ENCODE measurements at regions not wholly inside any gene's neighbourhood (a gene's known extent, or its start where the extent isn't known, plus 50 kb on each side); places are given as distances from the start of the nearest gene placed in this dataset.

DNA sequence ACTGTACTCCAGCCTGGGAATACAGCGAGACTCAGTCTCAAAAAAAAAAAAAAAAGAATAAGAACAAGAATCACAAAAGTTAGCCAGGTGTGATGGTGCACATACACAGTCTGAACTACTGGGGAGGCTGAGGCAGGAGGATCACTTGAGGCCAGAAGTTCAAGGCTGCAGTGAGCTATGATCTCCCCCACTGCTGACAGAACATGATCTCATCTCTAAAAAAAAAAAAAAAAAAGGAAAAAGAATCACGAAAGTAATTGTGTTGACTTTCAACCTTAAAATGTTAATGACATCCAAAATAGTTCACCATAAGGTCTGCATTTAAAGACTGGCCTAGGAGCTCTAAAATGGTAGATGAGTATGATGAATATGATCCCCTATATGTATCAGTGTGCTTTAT, 68.0 kb upstream of the MAP4 start:
- Histone ChIP-seq H3K56ac (ENCODE audit: extremely low read depth, insufficient read depth, low read length) (no peak overlapping the region), H2AK5ac (ENCODE audit: low read depth, low read length) (no peak overlapping the region), H3K4me1 (ENCODE audit: control insufficient read depth, insufficient read depth, low read length) (peaks cover 8% of the 10 kb centered on the region), H2BK20ac (ENCODE audit: low read depth, low read length) (no peak overlapping the region), H3K4me2 (ENCODE audit: low read depth, low read length) (no peak overlapping the region), H3K27me3 (ENCODE audit: control insufficient read depth, insufficient read depth, low read length) (no peaks in the 10 kb centered on the region), H3K18ac (ENCODE audit: low read depth, low read length) (no peak overlapping the region), H3K4me3 (ENCODE audit: insufficient read depth, low read depth, low read length) (no peak overlapping the region), H3K27ac (ENCODE audit: insufficient read depth, low read length) (no peak overlapping the region), H2BK15ac (ENCODE audit: low read depth, low read length) (no peak overlapping the region), H3K9me3 (ENCODE audit: control insufficient read depth, insufficient read depth, low read length) (no peaks in the 10 kb centered on the region), H2AFZ (replicated peaks; ENCODE audit: low read length, poor library complexity) (no peak overlapping the region), H3K23ac (ENCODE audit: low read depth, low read length) (no peak overlapping the region), H4K8ac (ENCODE audit: low read depth in 2 of 2, low read length in 2 of 2) (no peak overlapping the region), H3K36me3 (ENCODE audit: control insufficient read depth, insufficient read depth, low read length) (peaks cover 7% of the 10 kb centered on the region; the same call in 1 of the 2 replicates), H3K79me1 (ENCODE audit: low read depth in 1 of 2, low read length in 2 of 2) (peaks cover 0 to 48% of the 10 kb centered on the region in 2 experiments; a peak in 3 of 4 replicates), H2BK120ac (ENCODE audit: low read depth, low read length) (no peak overlapping the region), H3K4ac (ENCODE audit: low read depth, low read length) (no peak overlapping the region), H2BK5ac (ENCODE audit: low read depth, low read length, poor library complexity, severe bottlenecking) (no peak overlapping the region), H2AK9ac (replicated peaks; ENCODE audit: low read depth, low read length, poor library complexity) (no peak overlapping the region), H4K5ac (ENCODE audit: low read depth, low read length) (no peak overlapping the region), H3K9me1 (ENCODE audit: insufficient read depth, low read length) (peaks cover 12% of the 10 kb centered on the region), H3K9ac (ENCODE audit: low read depth, low read length) (no peak overlapping the region), H4K91ac (ENCODE audit: insufficient read depth, low read depth, low read length) (no peak overlapping the region), H4K20me1 (ENCODE audit: insufficient read depth, low read length) (peaks cover 84% of the 10 kb centered on the region), H3K14ac (replicated peaks; ENCODE audit: low read depth, low read length) (no peak overlapping the region)
- no peak for TF ChIP-seq SMC3 (IDR thresholded peaks at IDR 0.05; ENCODE audit: low read depth, low read length)
- TF ChIP-seq, protein P1, sequence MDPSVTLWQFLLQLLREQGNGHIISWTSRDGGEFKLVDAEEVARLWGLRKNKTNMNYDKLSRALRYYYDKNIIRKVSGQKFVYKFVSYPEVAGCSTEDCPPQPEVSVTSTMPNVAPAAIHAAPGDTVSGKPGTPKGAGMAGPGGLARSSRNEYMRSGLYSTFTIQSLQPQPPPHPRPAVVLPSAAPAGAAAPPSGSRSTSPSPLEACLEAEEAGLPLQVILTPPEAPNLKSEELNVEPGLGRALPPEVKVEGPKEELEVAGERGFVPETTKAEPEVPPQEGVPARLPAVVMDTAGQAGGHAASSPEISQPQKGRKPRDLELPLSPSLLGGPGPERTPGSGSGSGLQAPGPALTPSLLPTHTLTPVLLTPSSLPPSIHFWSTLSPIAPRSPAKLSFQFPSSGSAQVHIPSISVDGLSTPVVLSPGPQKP (IDR thresholded peaks at IDR 0.05; ENCODE audit: borderline replicate concordance, low read depth, low read length), result no peak
- TF ChIP-seq RFX5 (IDR thresholded peaks at IDR 0.05; ENCODE audit: low read depth, low read length), result no peak
- TF ChIP-seq NFE2L2 (IDR thresholded peaks at IDR 0.05; ENCODE audit: low read depth, low read length), result no peak
- TF ChIP-seq, protein P2, sequence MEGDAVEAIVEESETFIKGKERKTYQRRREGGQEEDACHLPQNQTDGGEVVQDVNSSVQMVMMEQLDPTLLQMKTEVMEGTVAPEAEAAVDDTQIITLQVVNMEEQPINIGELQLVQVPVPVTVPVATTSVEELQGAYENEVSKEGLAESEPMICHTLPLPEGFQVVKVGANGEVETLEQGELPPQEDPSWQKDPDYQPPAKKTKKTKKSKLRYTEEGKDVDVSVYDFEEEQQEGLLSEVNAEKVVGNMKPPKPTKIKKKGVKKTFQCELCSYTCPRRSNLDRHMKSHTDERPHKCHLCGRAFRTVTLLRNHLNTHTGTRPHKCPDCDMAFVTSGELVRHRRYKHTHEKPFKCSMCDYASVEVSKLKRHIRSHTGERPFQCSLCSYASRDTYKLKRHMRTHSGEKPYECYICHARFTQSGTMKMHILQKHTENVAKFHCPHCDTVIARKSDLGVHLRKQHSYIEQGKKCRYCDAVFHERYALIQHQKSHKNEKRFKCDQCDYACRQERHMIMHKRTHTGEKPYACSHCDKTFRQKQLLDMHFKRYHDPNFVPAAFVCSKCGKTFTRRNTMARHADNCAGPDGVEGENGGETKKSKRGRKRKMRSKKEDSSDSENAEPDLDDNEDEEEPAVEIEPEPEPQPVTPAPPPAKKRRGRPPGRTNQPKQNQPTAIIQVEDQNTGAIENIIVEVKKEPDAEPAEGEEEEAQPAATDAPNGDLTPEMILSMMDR (conservative IDR thresholded peaks at IDR 0.05; ENCODE audit: low read depth, low read length), result no peak
- TF ChIP-seq MAFK (IDR thresholded peaks at IDR 0.05; ENCODE audit: low read depth, low read length), result no peak
- no peak for TF ChIP-seq MAZ (IDR thresholded peaks at IDR 0.05; ENCODE audit: borderline replicate concordance, low read depth, low read length)
- TF ChIP-seq RCOR1 (IDR thresholded peaks at IDR 0.05; ENCODE audit: insufficient replicate concordance, low read length), result no peak
- TF ChIP-seq RAD21 (IDR thresholded peaks at IDR 0.05; ENCODE audit: low read length), result no peak
- no peak for TF ChIP-seq CEBPB (IDR thresholded peaks at IDR 0.05; ENCODE audit: low read depth, low read length)
- no peak for TF ChIP-seq FOS (IDR thresholded peaks at IDR 0.05; ENCODE audit: low read depth, low read length)
- intact Hi-C loops (cut with micrococcal nuclease), result no loop called here
- ChIA-PET CTCF (no interaction called here), POLR2A (ENCODE audit: unreplicated experiment) (interaction anchor here (0.6 to 0.7 kb wide), 2 partner anchors 11 to 153 kb away, joined by 3 to 6 read pairs; no protein-coding TSS in a partner anchor)
- in situ Hi-C loops (cut with MboI; ENCODE audit: low sequenced_read_pairs), result no loop called here
- BruUV-seq (replicated peaks), result no TSS peak
- WGBS, 2 experiments (ENCODE audit: extremely low coverage in 2 of 2, insufficient read length in 1 of 2), result no CpG with 5 or more reads among the region's 2 CpGs
- dilution Hi-C loops (cut with HindIII; ENCODE audit: low sequenced_read_pairs, unreplicated experiment), result no loop called here
- ATAC-seq (ENCODE audit: low read depth), result no peak
- DNase-seq, result no peak

Measured in IMR-90 (cell line).